Trophoblast cell (in vitro differentiated cells and primary cell): ENCODE measurements at regions not wholly inside any gene's neighbourhood (a gene's known extent, or its start where the extent isn't known, plus 50 kb on each side); places are given as distances from the start of the nearest gene placed in this dataset.
"Not testable (repeated sequence)": the region's sequence is repeated elsewhere in the genome, so short reads cannot be mapped to it uniquely, and the experiment has no call there.

ENCODE experiments used
- DNase-seq, 2 donors: peaks; one replicate each; pipeline ENCODE4 v3.0.0-alpha.2; 2016
- H2AFZ ChIP-seq: 2 replicates; pipeline ENCODE4 v1.6.1; 2013; ENCODE audit warnings: low read length, moderate library complexity, mild to moderate bottlenecking; ENCODE audit not compliant: insufficient read depth, poor library complexity
- H2AK5ac ChIP-seq: 2 replicates; pipeline ENCODE4 v1.6.1; 2013; ENCODE audit warnings: mild to moderate bottlenecking, low read length
- H2BK120ac ChIP-seq: 2 replicates; pipeline ENCODE4 v1.6.1; 2013; ENCODE audit warnings: low read length, mild to moderate bottlenecking, moderate library complexity; ENCODE audit not compliant: insufficient read depth, poor library complexity
- H2BK12ac ChIP-seq: 2 replicates; pipeline ENCODE4 v1.6.1; 2013; ENCODE audit warnings: mild to moderate bottlenecking, low read length, moderate library complexity
- H2BK5ac ChIP-seq: 2 replicates; pipeline ENCODE4 v1.6.1; 2013; ENCODE audit warnings: low read length, low read depth, moderate library complexity, mild to moderate bottlenecking; ENCODE audit not compliant: poor library complexity
- H3K14ac ChIP-seq: 2 replicates; pipeline ENCODE4 v1.6.1; 2013; ENCODE audit warnings: mild to moderate bottlenecking, low read length
- H3K18ac ChIP-seq: 2 replicates; pipeline ENCODE4 v1.6.1; 2013; ENCODE audit warnings: mild to moderate bottlenecking, low read length
- H3K23ac ChIP-seq: 2 replicates; pipeline ENCODE4 v1.6.1; 2013; ENCODE audit warnings: low read length
- H3K27ac ChIP-seq: 2 replicates; pipeline ENCODE4 v1.5.1; 2013; ENCODE audit warnings: low read depth, mild to moderate bottlenecking, inconsistent platforms, low read length, moderate library complexity
- H3K27me3 ChIP-seq: 2 replicates; pipeline ENCODE4 v1.6.1; 2013; ENCODE audit warnings: inconsistent platforms, mild to moderate bottlenecking, low read length, moderate library complexity; ENCODE audit not compliant: insufficient read depth
- H3K36me3 ChIP-seq, 2 experiments: 1 replicate in 1 of 2; 2 replicates in 1 of 2; pipeline ENCODE4 v1.6.1; 2013; ENCODE audit warnings: low read length in 2 of 2, mild to moderate bottlenecking in 2 of 2, moderate library complexity in 1 of 2; ENCODE audit not compliant: insufficient read depth in 2 of 2, control insufficient read depth in 1 of 2
- H3K4ac ChIP-seq: 2 replicates; pipeline ENCODE4 v1.6.1; 2013; ENCODE audit warnings: low read depth, mild to moderate bottlenecking, low read length, moderate library complexity
- H3K4me1 ChIP-seq, 2 experiments: 1 replicate in 1 of 2; 2 replicates in 1 of 2; pipeline ENCODE4 v1.6.1; 2013; ENCODE audit warnings: low read length in 2 of 2, mild to moderate bottlenecking in 2 of 2, moderate library complexity in 1 of 2; ENCODE audit not compliant: insufficient read depth in 2 of 2, control insufficient read depth in 1 of 2
- H3K4me2 ChIP-seq: 2 replicates; pipeline ENCODE4 v1.6.1; 2013; ENCODE audit warnings: inconsistent platforms, mild to moderate bottlenecking, low read length, moderate library complexity
- H3K4me3 ChIP-seq: 2 replicates; pipeline ENCODE4 v1.5.1; 2013; ENCODE audit warnings: mild to moderate bottlenecking, low read depth, low read length, inconsistent platforms
- H3K79me1 ChIP-seq: one replicate; pipeline ENCODE4 v1.6.1; 2013; ENCODE audit warnings: low read length
- H3K79me2 ChIP-seq: 2 replicates; pipeline ENCODE4 v1.6.1; 2013; ENCODE audit warnings: low read length, mild to moderate bottlenecking; ENCODE audit not compliant: control insufficient read depth, insufficient read depth, poor library complexity
- H3K9ac ChIP-seq: 2 replicates; pipeline ENCODE4 v1.6.1; 2013; ENCODE audit warnings: mild to moderate bottlenecking, low read length
- H3K9me3 ChIP-seq: 2 replicates; pipeline ENCODE4 v1.6.1; 2013; ENCODE audit warnings: low read depth, mild to moderate bottlenecking, control low read depth, inconsistent platforms, low read length; ENCODE audit not compliant: insufficient read depth
- H4K12ac ChIP-seq: 2 replicates; pipeline ENCODE4 v1.6.1; 2013; ENCODE audit warnings: low read depth, mild to moderate bottlenecking, low read length, moderate library complexity
- H4K8ac ChIP-seq: 2 replicates; pipeline ENCODE4 v1.6.1; 2013; ENCODE audit warnings: low read depth, mild to moderate bottlenecking, low read length, moderate library complexity
- H4K91ac ChIP-seq: one replicate; pipeline ENCODE4 v1.6.1; 2013; ENCODE audit warnings: low read depth, mild to moderate bottlenecking, low read length, moderate library complexity
- WGBS: extraction: QIAGEN DNeasy Blood & Tissue Kit; methylation state at CpG from one replicate; pipeline ENCODE4 v1.1.7; 2013; ENCODE audit warnings: missing lambda C conversion rate; ENCODE audit not compliant: insufficient read length, insufficient coverage; ENCODE audit errors: extremely low coverage; 5-methylcytosine and 5-hydroxymethylcytosine counted together

GRCh38 chr4:84258905-84259830, 239.9 kb downstream of the NKX6-1 start:
- DNase-seq: peak; percentile 0 to 66
- H3K9ac ChIP-seq: no peak overlapping the region
- H2AK5ac ChIP-seq: no peak overlapping the region
- H2BK12ac ChIP-seq: no peak overlapping the region
- no CpG with 5 or more reads among the region's 2 CpGs for WGBS
- no peak overlapping the region for H3K4me3 ChIP-seq
- no peak overlapping the region for H2BK5ac ChIP-seq
- H3K36me3 ChIP-seq: no peaks in the 10 kb centered on the region
- no peak overlapping the region for H3K23ac ChIP-seq
- no peak overlapping the region for H3K14ac ChIP-seq
- H4K12ac ChIP-seq: no peak overlapping the region
- H4K91ac ChIP-seq: no peak overlapping the region
- H3K27ac ChIP-seq: no peak overlapping the region
- no peak overlapping the region for H3K18ac ChIP-seq
- H2BK120ac ChIP-seq: no peak overlapping the region
- H3K9me3 ChIP-seq: no peaks in the 10 kb centered on the region
- no peak overlapping the region for H2AFZ ChIP-seq
- H3K79me2 ChIP-seq: no peaks in the 10 kb centered on the region
- H3K4ac ChIP-seq: no peak overlapping the region
- H3K4me2 ChIP-seq: no peak overlapping the region
- peaks cover 0 to 2% of the 10 kb centered on the region in 2 experiments for H3K4me1 ChIP-seq
- no peaks in the 10 kb centered on the region for H3K79me1 ChIP-seq
- H4K8ac ChIP-seq: no peak overlapping the region
- H3K27me3 ChIP-seq: no peaks in the 10 kb centered on the region

- no peak overlapping the region for H3K18ac ChIP-seq
Observed at GRCh38 chr4:84254537-84254936, 244.6 kb downstream of the NKX6-1 start.

GRCh38 chr4:84249521-84249920, 249.6 kb downstream of the NKX6-1 start:
- no peak overlapping the region for H2AFZ ChIP-seq
- no peak overlapping the region for H4K8ac ChIP-seq
- no peaks in the 10 kb centered on the region for H3K79me1 ChIP-seq
- H3K27ac ChIP-seq: no peak overlapping the region
- no peak overlapping the region for H2BK5ac ChIP-seq
- H3K36me3 ChIP-seq: no peaks in the 10 kb centered on the region
- DNase-seq: no peak
- H3K23ac ChIP-seq: no peak overlapping the region
- H3K27me3 ChIP-seq: no peaks in the 10 kb centered on the region
- H3K9ac ChIP-seq: no peak overlapping the region
- H3K14ac ChIP-seq: no peak overlapping the region
- H3K9me3 ChIP-seq: no peaks in the 10 kb centered on the region
- no peak overlapping the region for H3K4ac ChIP-seq
- no peaks in the 10 kb centered on the region for H3K79me2 ChIP-seq
- no peak overlapping the region for H2BK120ac ChIP-seq
- no peak overlapping the region for H4K12ac ChIP-seq
- no peaks in the 10 kb centered on the region for H3K4me1 ChIP-seq
- H4K91ac ChIP-seq: no peak overlapping the region
- no peak overlapping the region for H2AK5ac ChIP-seq
- no CpG with 5 or more reads among the region's 2 CpGs for WGBS
- no peak overlapping the region for H3K4me2 ChIP-seq
- no peak overlapping the region for H3K18ac ChIP-seq
- H2BK12ac ChIP-seq: no peak overlapping the region
- no peak overlapping the region for H3K4me3 ChIP-seq

More at GRCh38 chr4:84254537-84254936, 244.6 kb downstream of the NKX6-1 start:
- Histone ChIP-seq H3K4me1 (peaks cover 0 to 2% of the 10 kb centered on the region in 2 experiments), H4K8ac (no peak overlapping the region), H3K14ac (no peak overlapping the region), H3K36me3 (no peaks in the 10 kb centered on the region), H3K27ac (no peak overlapping the region), H2BK12ac (no peak overlapping the region), H4K91ac (no peak overlapping the region), H3K4me2 (no peak overlapping the region), H2AK5ac (no peak overlapping the region), H3K9ac (no peak overlapping the region), H2AFZ (no peak overlapping the region), H3K27me3 (no peaks in the 10 kb centered on the region), H2BK120ac (no peak overlapping the region), H3K79me1 (no peaks in the 10 kb centered on the region), H3K4me3 (no peak overlapping the region), H3K23ac (no peak overlapping the region), H3K79me2 (no peaks in the 10 kb centered on the region), H4K12ac (no peak overlapping the region), H2BK5ac (no peak overlapping the region), H3K9me3 (no peaks in the 10 kb centered on the region), H3K4ac (no peak overlapping the region)
- WGBS: no CpG with 5 or more reads among the region's 2 CpGs
- no peak for DNase-seq

GRCh38 chr4:84245042-84245441, 254.1 kb downstream of the NKX6-1 start:
- H3K18ac ChIP-seq, H2BK5ac ChIP-seq, H4K8ac ChIP-seq, H3K14ac ChIP-seq, H3K4ac ChIP-seq, H4K91ac ChIP-seq, H2AFZ ChIP-seq, DNase-seq, H3K23ac ChIP-seq, H3K27ac ChIP-seq, H3K36me3 ChIP-seq, H2BK120ac ChIP-seq, H4K12ac ChIP-seq, H3K79me2 ChIP-seq, H3K27me3 ChIP-seq, H3K4me2 ChIP-seq, H2AK5ac ChIP-seq, H3K4me3 ChIP-seq, H3K79me1 ChIP-seq, H3K4me1 ChIP-seq, H3K9me3 ChIP-seq, H2BK12ac ChIP-seq, H3K9ac ChIP-seq: not testable (repeated sequence)
- no CpG with 5 or more reads among the region's 14 CpGs for WGBS
